ENCODE measurements at regions not wholly inside any gene's neighbourhood (a gene's known extent, or its start where the extent isn't known, plus 50 kb on each side); places are given as distances from the start of the nearest gene placed in this dataset.

DNA sequence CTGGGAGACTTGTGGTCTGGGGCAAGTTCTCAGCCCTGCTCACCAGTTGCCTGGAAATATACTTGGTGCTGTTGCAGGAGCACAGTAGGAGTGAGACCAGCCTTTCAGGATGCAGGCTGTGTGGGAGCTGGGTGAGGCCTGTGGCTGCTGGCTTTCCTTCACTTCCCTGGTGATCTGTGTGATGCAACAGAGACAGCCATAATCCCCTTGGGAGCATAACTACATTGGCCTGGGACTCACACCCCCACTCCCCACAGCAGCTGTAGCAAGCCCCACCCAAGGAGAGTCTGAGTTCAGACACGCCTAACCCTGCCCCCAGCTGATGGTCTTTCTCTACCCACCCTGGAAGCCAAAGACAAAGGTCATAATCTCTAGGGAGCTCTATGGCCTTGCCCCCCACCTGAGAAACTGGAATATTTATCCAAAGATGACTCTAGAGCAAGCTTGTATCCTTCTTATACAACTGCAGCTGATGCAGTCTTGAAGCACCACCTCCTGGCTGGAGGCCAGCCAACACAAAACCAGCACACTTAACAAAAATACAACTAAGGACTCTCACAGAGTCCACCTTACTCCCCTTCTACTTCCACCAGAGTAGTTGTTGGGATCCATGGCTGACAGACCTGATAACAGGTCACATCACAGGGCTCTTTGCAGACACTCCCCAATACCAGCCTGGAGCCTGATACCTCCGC lies 190.4 kb upstream of the CPNE8 start:
- no peak overlapping the region for H3K27ac Mint-ChIP-seq
- Histone ChIP-seq H2AFZ (ENCODE audit: insufficient read depth, low read depth, low read length, poor library complexity, severe bottlenecking) (no peak overlapping the region), H3K4me2 (replicated peaks; ENCODE audit: low read depth, low read length, poor library complexity, severe bottlenecking) (no peak overlapping the region), H3K27me3 (replicated peaks in 1 of 4; ENCODE audit: control extremely low read depth in 1 of 4, control insufficient read depth in 3 of 4, insufficient read depth in 4 of 4, low read length in 3 of 4) (no peaks in the 10 kb centered on the region), H3K4me3 (ENCODE audit: control extremely low read depth in 1 of 5, extremely low read depth in 1 of 5, insufficient read depth in 1 of 5, low read depth in 2 of 5, low read length in 4 of 5) (no peak overlapping the region), H3K36me3 (replicated peaks in 1 of 2; ENCODE audit: control extremely low read depth in 1 of 2, control insufficient read depth in 1 of 2, extremely low read depth in 1 of 2, insufficient read depth in 2 of 2, low read length in 1 of 2) (no peaks in the 10 kb centered on the region), H4K20me1 (ENCODE audit: control insufficient read depth, insufficient read depth, low read length, poor library complexity, severe bottlenecking) (no peaks in the 10 kb centered on the region), H3K79me2 (ENCODE audit: control insufficient read depth, insufficient read depth, low read length) (no peaks in the 10 kb centered on the region), H3K4me1 (ENCODE audit: control insufficient read depth in 2 of 2, insufficient read depth in 2 of 2, low read length in 2 of 2) (no peaks in the 10 kb centered on the region), H3K9ac (ENCODE audit: low read length) (no peak overlapping the region), H3K9me3 (ENCODE audit: control extremely low read depth in 1 of 3, control insufficient read depth in 2 of 3, insufficient read depth in 1 of 3, low read length in 2 of 3) (no peaks in the 10 kb centered on the region), H3K27ac (ENCODE audit: low read length in 2 of 2) (no peak overlapping the region)
- TF ChIP-seq, protein P1, sequence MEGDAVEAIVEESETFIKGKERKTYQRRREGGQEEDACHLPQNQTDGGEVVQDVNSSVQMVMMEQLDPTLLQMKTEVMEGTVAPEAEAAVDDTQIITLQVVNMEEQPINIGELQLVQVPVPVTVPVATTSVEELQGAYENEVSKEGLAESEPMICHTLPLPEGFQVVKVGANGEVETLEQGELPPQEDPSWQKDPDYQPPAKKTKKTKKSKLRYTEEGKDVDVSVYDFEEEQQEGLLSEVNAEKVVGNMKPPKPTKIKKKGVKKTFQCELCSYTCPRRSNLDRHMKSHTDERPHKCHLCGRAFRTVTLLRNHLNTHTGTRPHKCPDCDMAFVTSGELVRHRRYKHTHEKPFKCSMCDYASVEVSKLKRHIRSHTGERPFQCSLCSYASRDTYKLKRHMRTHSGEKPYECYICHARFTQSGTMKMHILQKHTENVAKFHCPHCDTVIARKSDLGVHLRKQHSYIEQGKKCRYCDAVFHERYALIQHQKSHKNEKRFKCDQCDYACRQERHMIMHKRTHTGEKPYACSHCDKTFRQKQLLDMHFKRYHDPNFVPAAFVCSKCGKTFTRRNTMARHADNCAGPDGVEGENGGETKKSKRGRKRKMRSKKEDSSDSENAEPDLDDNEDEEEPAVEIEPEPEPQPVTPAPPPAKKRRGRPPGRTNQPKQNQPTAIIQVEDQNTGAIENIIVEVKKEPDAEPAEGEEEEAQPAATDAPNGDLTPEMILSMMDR (IDR thresholded peaks at IDR 0.05) = no peak
- TF ChIP-seq EZH2 (IDR thresholded peaks at IDR 0.05; ENCODE audit: borderline replicate concordance, insufficient read depth, low read depth, low read length, poor library complexity, severe bottlenecking) = no peak
- ATAC-seq (ENCODE audit: low read depth) (no peak), DNase-seq (no peak)
- no peak overlapping the region for H3K4me3 Mint-ChIP-seq
- no peaks in the 10 kb centered on the region for H3K4me1 Mint-ChIP-seq
- WGBS (ENCODE audit: insufficient coverage) = 100% methylated on average over 1 of the region's 2 CpGs
- H3K27me3 Mint-ChIP-seq = no peaks in the 10 kb centered on the region
- ChIA-PET CTCF (no interaction called here), POLR2A (no interaction called here)
- H3K9me3 Mint-ChIP-seq (ENCODE audit: insufficient read depth) = no peaks in the 10 kb centered on the region
- intact Hi-C loops (cut with micrococcal nuclease) = no loop called here

DNA sequence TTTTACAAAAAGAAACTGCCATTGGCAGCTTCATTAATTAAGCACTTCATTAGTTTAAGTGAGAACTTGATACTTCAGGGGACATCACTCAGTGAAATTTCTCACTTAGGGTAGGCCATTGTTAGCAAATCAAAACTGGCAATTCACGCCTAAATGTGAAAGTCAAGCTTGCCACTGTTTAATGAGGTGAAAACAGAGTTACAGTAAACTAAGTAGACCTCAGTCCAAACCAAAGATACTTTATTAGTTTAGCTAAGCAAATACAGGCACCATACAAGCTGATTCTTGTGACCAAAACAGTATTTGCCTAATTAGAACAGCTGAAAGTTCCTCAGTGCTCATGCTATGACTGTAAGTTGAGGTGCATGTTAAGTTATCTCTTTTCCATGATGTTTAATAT lies 176.5 kb upstream of the CPNE8 start:
- H3K9me3 ChIP-seq (ENCODE audit: control extremely low read depth in 1 of 3, control insufficient read depth in 2 of 3, insufficient read depth in 1 of 3, low read length in 2 of 3) = peaks cover 0 to 3% (median 0%) of the 10 kb centered on the region in 3 donors
- H3K27ac ChIP-seq (ENCODE audit: low read length in 2 of 2) = no peak overlapping the region
- H3K9ac ChIP-seq (ENCODE audit: low read length) = no peak overlapping the region
- DNase-seq = no peak
- ChIA-PET CTCF (no interaction called here), POLR2A (no interaction called here)
- no peaks in the 10 kb centered on the region for H4K20me1 ChIP-seq (ENCODE audit: control insufficient read depth, insufficient read depth, low read length, poor library complexity, severe bottlenecking)
- Mint-ChIP-seq H3K27me3 (no peaks in the 10 kb centered on the region), H3K4me3 (no peak overlapping the region), H3K4me1 (no peaks in the 10 kb centered on the region), H3K9me3 (ENCODE audit: insufficient read depth) (no peaks in the 10 kb centered on the region), H3K27ac (no peak overlapping the region)
- no peak overlapping the region for H3K4me2 ChIP-seq (replicated peaks; ENCODE audit: low read depth, low read length, poor library complexity, severe bottlenecking)
- H3K36me3 ChIP-seq (replicated peaks in 1 of 2; ENCODE audit: control extremely low read depth in 1 of 2, control insufficient read depth in 1 of 2, extremely low read depth in 1 of 2, insufficient read depth in 2 of 2, low read length in 1 of 2) = no peaks in the 10 kb centered on the region
- no CpG with 5 or more reads among the region's 1 CpG for WGBS (ENCODE audit: insufficient coverage)
- no peaks in the 10 kb centered on the region for H3K27me3 ChIP-seq (replicated peaks in 1 of 4; ENCODE audit: control extremely low read depth in 1 of 4, control insufficient read depth in 3 of 4, insufficient read depth in 4 of 4, low read length in 3 of 4)
- ATAC-seq (ENCODE audit: low read depth) = no peak
- no peaks in the 10 kb centered on the region for H3K4me1 ChIP-seq (ENCODE audit: control insufficient read depth in 2 of 2, insufficient read depth in 2 of 2, low read length in 2 of 2)
- no peak overlapping the region for H3K4me3 ChIP-seq (ENCODE audit: control extremely low read depth in 1 of 5, extremely low read depth in 1 of 5, insufficient read depth in 1 of 5, low read depth in 2 of 5, low read length in 4 of 5)
- intact Hi-C loops (cut with micrococcal nuclease) = no loop called here
- no peaks in the 10 kb centered on the region for H3K79me2 ChIP-seq (ENCODE audit: control insufficient read depth, insufficient read depth, low read length)
- TF ChIP-seq, protein P1 (IDR thresholded peaks at IDR 0.05) = no peak
- no peak for TF ChIP-seq EZH2 (IDR thresholded peaks at IDR 0.05; ENCODE audit: borderline replicate concordance, insufficient read depth, low read depth, low read length, poor library complexity, severe bottlenecking)
- no peak overlapping the region for H2AFZ ChIP-seq (ENCODE audit: insufficient read depth, low read depth, low read length, poor library complexity, severe bottlenecking)
